ENCODE measurements at regions not wholly inside any gene's neighbourhood (a gene's known extent, or its start where the extent isn't known, plus 50 kb on each side); places are given as distances from the start of the nearest gene placed in this dataset.

- TF ChIP-seq CTCF (conservative IDR thresholded peaks at IDR 0.05; ENCODE audit: low read depth, low read length) = no peak
- TF ChIP-seq EZH2 (IDR thresholded peaks at IDR 0.05; ENCODE audit: borderline replicate concordance, low read depth, low read length, poor library complexity, severe bottlenecking) = no peak
Observed at GRCh38 chr6:84455511-84456029, 228.1 kb upstream of the CEP162 start.

Measured in A673 (cell line).